HCT116 (cell line): ENCODE measurements at regions not wholly inside any gene's neighbourhood (a gene's known extent, or its start where the extent isn't known, plus 50 kb on each side); places are given as distances from the start of the nearest gene placed in this dataset.

ENCODE experiments used
- ATAC-seq: fragments of 200-7000 bp; cut with Tn5 transposase; 2 replicates; pipeline ENCODE4 v1.9.1; 2020; ENCODE audit warnings: mild to moderate bottlenecking, moderate library complexity
- BruUV-seq: library from RNA; stranded (reverse); fragments of 400-500 nt; replicated peaks from 2 replicates; lab custom pipeline; 2021; lab: Mats Ljungman, UMichigan
- CTCF ChIA-PET: fragments of 300-600 bp; sonication (Branson Sonifier 250); formaldehyde crosslinking; loops from one replicate; lab custom pipeline; 2021; ENCODE audit warnings: antibody characterized with exemption; lab: Charles Lee
- POLR2A ChIA-PET: fragments of 300-600, 350-600 bp; sonication (Branson Sonifier 250); formaldehyde crosslinking; loops from one replicate; lab custom pipeline; 2021; ENCODE audit warnings: antibody characterized with exemption; lab: Charles Lee
- RAD21 ChIA-PET, 2 experiments: fragments of 300-600 bp; sonication (Branson Sonifier 250); formaldehyde crosslinking; loops; one replicate each; lab custom pipeline; 2023; ENCODE audit warnings: low total read pairs in 2 of 2; ENCODE audit not compliant: uncharacterized antibody in 2 of 2, unreplicated experiment in 2 of 2, low non-redundant PET in 1 of 2; lab: Charles Lee
- DNase-seq: peaks from one replicate; pipeline ENCODE4 v3.0.0-alpha.2; 2010; ENCODE audit warnings: low read depth, low spot score
- H2AFZ ChIP-seq: fragments of 200-600 bp; shearing (Covaris generic), sonication (generic); 2 replicates; pipeline ENCODE4 v1.6.1; 2017; ENCODE audit warnings: low read depth, mixed run types, mixed read lengths, antibody characterized with exemption, low read length; ENCODE audit not compliant: poor library complexity, severe bottlenecking
- H3K27ac ChIP-seq: 2 replicates; pipeline ENCODE4 v1.5.1; 2012; ENCODE audit warnings: low read depth, low read length
- H3K27me3 ChIP-seq: fragments of 200-600 bp; sonication (generic); 2 replicates; pipeline ENCODE4 v1.6.1; 2016; ENCODE audit warnings: mixed run types, low read length, mixed read lengths; ENCODE audit not compliant: insufficient read depth
- H3K36me3 ChIP-seq, 2 experiments: fragments of 200-500 bp in 1 of 2; fragments of 200-600 bp in 1 of 2; sonication (Bioruptor generic) in 1 of 2; sonication (generic) in 1 of 2; 2 replicates each; pipeline versions ENCODE4 v1.5.1 to v1.6.1; 2014 to 2016; ENCODE audit warnings: low read length in 2 of 2, inconsistent platforms in 1 of 2, mixed read lengths in 1 of 2, mixed run types in 1 of 2; ENCODE audit not compliant: insufficient read depth in 2 of 2, control insufficient read depth in 1 of 2
- H3K4me1 ChIP-seq, 2 experiments: fragments of 200-600 bp in 1 of 2; sonication (generic) in 1 of 2; 2 replicates each; pipeline versions ENCODE4 v1.5.1 to v1.6.1; 2012 to 2017; ENCODE audit warnings: low read length in 2 of 2, inconsistent platforms in 1 of 2, mild to moderate bottlenecking in 1 of 2, mixed read lengths in 1 of 2, mixed run types in 1 of 2, moderate library complexity in 1 of 2; ENCODE audit not compliant: insufficient read depth in 2 of 2, control insufficient read depth in 1 of 2
- H3K4me2 ChIP-seq: fragments of 200-600 bp; sonication (generic); 2 replicates; pipeline ENCODE4 v1.6.1; 2017; ENCODE audit warnings: mixed run types, low read length, mixed read lengths
- H3K4me3 ChIP-seq, 2 experiments: fragments of 200-600 bp in 1 of 2; sonication (generic) in 1 of 2; replicated peaks in 1 of 2; 2 replicates each; pipeline ENCODE4 v1.5.1; 2011 to 2016; ENCODE audit warnings: low read length in 2 of 2, control low read depth in 1 of 2, low read depth in 1 of 2, mild to moderate bottlenecking in 1 of 2, mixed read lengths in 1 of 2, mixed run types in 1 of 2
- H3K79me2 ChIP-seq: fragments of 200-600 bp; sonication (generic); 2 replicates; pipeline ENCODE4 v1.6.1; 2017; ENCODE audit warnings: mild to moderate bottlenecking, mixed run types, low read length, moderate library complexity, mixed read lengths; ENCODE audit not compliant: insufficient read depth
- H3K9ac ChIP-seq: fragments of 200-600 bp; sonication (generic); 2 replicates; pipeline ENCODE4 v1.6.1; 2016; ENCODE audit warnings: low read length, mixed read lengths
- H3K9me2 ChIP-seq: fragments of 200-600 bp; sonication (generic), shearing (Covaris generic); 2 replicates; pipeline ENCODE4 v1.6.1; 2017; ENCODE audit warnings: mixed run types, mild to moderate bottlenecking, moderate library complexity; ENCODE audit not compliant: insufficient read depth
- H3K9me3 ChIP-seq, 2 experiments: fragments of 200-500 bp in 1 of 2; fragments of 200-600 bp in 1 of 2; sonication (Bioruptor generic) in 1 of 2; sonication (generic) in 1 of 2; 2 replicates each; pipeline ENCODE4 v1.6.1; 2014 to 2017; ENCODE audit warnings: low read length in 2 of 2, mixed read lengths in 2 of 2, inconsistent platforms in 1 of 2, low read depth in 1 of 2, mild to moderate bottlenecking in 1 of 2, mixed run types in 1 of 2, moderate library complexity in 1 of 2; ENCODE audit not compliant: control insufficient read depth in 1 of 2, insufficient read depth in 1 of 2
- H4K20me1 ChIP-seq: fragments of 200-600 bp; sonication (generic), shearing (Covaris generic); 2 replicates; pipeline ENCODE4 v1.6.1; 2017; ENCODE audit warnings: mixed run types, mild to moderate bottlenecking, moderate library complexity; ENCODE audit not compliant: insufficient read depth
- CEBPB ChIP-seq: IDR thresholded peaks from 2 replicates; pipeline ENCODE4 v1.6.1; 2012; ENCODE audit warnings: low read depth
- EGR1 ChIP-seq: IDR thresholded peaks from 2 replicates; pipeline ENCODE4 v1.6.1; 2012; ENCODE audit warnings: low read depth
- EZH2 ChIP-seq: fragments of 200-600 bp; sonication (generic); IDR thresholded peaks from 2 replicates; pipeline ENCODE4 v1.6.1; 2017; ENCODE audit warnings: antibody characterized with exemption, mixed run types
- JUND ChIP-seq: IDR thresholded peaks from 2 replicates; pipeline ENCODE4 v1.6.1; 2012
- POLR2A ChIP-seq: IDR thresholded peaks from 2 replicates; pipeline ENCODE4 v1.7.0; 2011; ENCODE audit warnings: borderline replicate concordance; ENCODE audit not compliant: insufficient read depth, insufficient read length; ENCODE audit errors: extremely low read depth
- POLR2AphosphoS5 ChIP-seq: IDR thresholded peaks from 2 replicates; pipeline ENCODE4 v1.6.1; 2011; ENCODE audit warnings: mild to moderate bottlenecking, low read depth, low read length, moderate library complexity
- RAD21 ChIP-seq: IDR thresholded peaks from 2 replicates; pipeline ENCODE4 v1.6.1; 2012; ENCODE audit warnings: low read depth, mild to moderate bottlenecking
- SP1 ChIP-seq: IDR thresholded peaks from 2 replicates; pipeline ENCODE4 v1.6.1; 2012; ENCODE audit warnings: low read depth
- SRF ChIP-seq: IDR thresholded peaks from 2 replicates; pipeline ENCODE4 v1.6.1; 2012; ENCODE audit warnings: low read depth
- TCF7L2 ChIP-seq: IDR thresholded peaks from 2 replicates; pipeline ENCODE4 v1.7.0; 2011; ENCODE audit warnings: borderline replicate concordance, inconsistent platforms; ENCODE audit not compliant: insufficient read depth, insufficient read length; ENCODE audit errors: extremely low read depth
- YY1 ChIP-seq: IDR thresholded peaks from 2 replicates; pipeline ENCODE4 v1.6.1; 2011; ENCODE audit warnings: low read length, low read depth, moderate library complexity, mild to moderate bottlenecking; ENCODE audit not compliant: insufficient replicate concordance; ENCODE audit errors: extremely low read depth
- ZFX ChIP-seq: fragments of 450-650 bp; IDR thresholded peaks from 2 replicates; pipeline ENCODE4 v1.6.1; 2017
- intact Hi-C: fragments of 100-400 bp; cut with micrococcal nuclease; formaldehyde crosslinking; loops from 2 replicates; pipeline ENCODE4 v1.10.0; 2022
- TF ChIP-seq, protein P1 (sequence below): IDR thresholded peaks from 2 replicates; pipeline ENCODE4 v1.6.1; 2012

DNA sequence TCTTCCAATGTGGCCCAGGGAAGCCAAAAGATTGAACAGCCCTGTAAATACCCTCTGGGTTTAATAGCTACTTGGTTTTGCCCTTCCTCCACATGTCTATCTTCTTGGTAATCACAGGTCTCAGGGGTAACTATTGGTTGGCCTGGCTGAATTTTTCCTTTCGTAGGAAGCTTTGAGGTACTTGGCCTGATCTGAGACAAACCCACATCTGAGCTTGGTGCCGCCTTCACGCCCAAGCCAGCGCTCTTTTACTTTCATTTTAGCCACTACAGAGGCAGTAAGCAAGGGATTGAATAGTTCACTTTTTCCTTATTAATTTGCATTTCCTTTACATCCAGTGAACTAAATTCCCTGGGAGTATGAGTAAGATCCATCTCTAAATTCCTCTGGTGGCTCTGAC lies 397.6 kb upstream of the USP9Y start:
- H3K4me3 ChIP-seq: no peak overlapping the region
- ATAC-seq: no peak
- no peaks in the 10 kb centered on the region for H3K79me2 ChIP-seq
- no peaks in the 10 kb centered on the region for H4K20me1 ChIP-seq
- no peaks in the 10 kb centered on the region for H3K9me2 ChIP-seq
- no peaks in the 10 kb centered on the region for H3K36me3 ChIP-seq
- no peak overlapping the region for H3K27ac ChIP-seq
- TF ChIP-seq TCF7L2 (no peak), EGR1 (no peak), JUND (no peak), EZH2 (no peak), CEBPB (no peak), ZFX (no peak), POLR2A (no peak), SRF (no peak), RAD21 (no peak)
- intact Hi-C loops: no loop called here
- ChIA-PET CTCF (no interaction called here), RAD21 (no interaction called here), POLR2A (no interaction called here)
- H3K27me3 ChIP-seq: no peaks in the 10 kb centered on the region
- no peak for DNase-seq
- no peaks in the 10 kb centered on the region for H3K4me1 ChIP-seq
- no TSS peak for BruUV-seq
- H2AFZ ChIP-seq: no peak overlapping the region
- H3K4me2 ChIP-seq: no peak overlapping the region
- H3K9me3 ChIP-seq: no peaks in the 10 kb centered on the region
- H3K9ac ChIP-seq: no peak overlapping the region

DNA sequence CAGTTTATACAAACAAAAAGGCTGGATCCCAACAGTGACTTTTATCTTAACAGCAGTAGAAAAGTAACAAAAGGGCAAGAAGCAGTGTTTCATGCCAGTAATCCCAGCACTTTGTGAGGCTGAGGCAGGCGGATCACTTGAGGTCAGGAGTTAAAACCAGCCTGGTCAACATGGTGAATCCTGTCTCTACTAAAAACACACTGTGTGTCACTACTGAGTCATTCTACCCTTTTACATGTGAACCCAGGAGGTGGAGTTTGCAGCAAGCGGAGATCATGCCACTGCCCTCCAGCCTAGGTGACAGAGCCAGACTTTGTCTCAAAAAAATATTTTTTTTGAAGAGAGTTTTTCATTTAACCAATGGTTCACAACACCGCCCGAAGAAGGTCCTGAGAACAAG lies 395.6 kb upstream of the USP9Y start:
- Histone ChIP-seq H4K20me1 (no peaks in the 10 kb centered on the region), H3K4me3 (no peak overlapping the region), H3K36me3 (no peaks in the 10 kb centered on the region), H3K27ac (no peak overlapping the region), H3K9me3 (no peaks in the 10 kb centered on the region), H3K4me1 (no peaks in the 10 kb centered on the region), H2AFZ (no peak overlapping the region), H3K9me2 (no peaks in the 10 kb centered on the region), H3K4me2 (no peak overlapping the region), H3K79me2 (no peaks in the 10 kb centered on the region), H3K27me3 (no peaks in the 10 kb centered on the region), H3K9ac (no peak overlapping the region)
- no TSS peak for BruUV-seq
- TF ChIP-seq SRF (no peak), TCF7L2 (no peak), SP1 (no peak), YY1 (no peak), EZH2 (no peak), EGR1 (no peak), POLR2AphosphoS5 (no peak), JUND (no peak)
- TF ChIP-seq, protein P1, sequence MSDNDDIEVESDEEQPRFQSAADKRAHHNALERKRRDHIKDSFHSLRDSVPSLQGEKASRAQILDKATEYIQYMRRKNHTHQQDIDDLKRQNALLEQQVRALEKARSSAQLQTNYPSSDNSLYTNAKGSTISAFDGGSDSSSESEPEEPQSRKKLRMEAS: no peak
- RAD21 ChIA-PET: no interaction called here
- CTCF ChIA-PET: no interaction called here
- no peak for ATAC-seq
- intact Hi-C loops: no loop called here
- DNase-seq: no peak
- POLR2A ChIA-PET: no interaction called here
